Trophoblast cell (in vitro differentiated cells and primary cell): ENCODE measurements at regions not wholly inside any gene's neighbourhood (a gene's known extent, or its start where the extent isn't known, plus 50 kb on each side); places are given as distances from the start of the nearest gene placed in this dataset.
A peak's percentile ranks its signal among the peaks of the same experiment; 100 is the strongest.

ENCODE experiments used
- DNase-seq, 2 donors: peaks; one replicate each; pipeline ENCODE4 v3.0.0-alpha.2; 2016
- H2AFZ ChIP-seq: 2 replicates; pipeline ENCODE4 v1.6.1; 2013; ENCODE audit warnings: low read length, moderate library complexity, mild to moderate bottlenecking; ENCODE audit not compliant: insufficient read depth, poor library complexity
- H2AK5ac ChIP-seq: 2 replicates; pipeline ENCODE4 v1.6.1; 2013; ENCODE audit warnings: mild to moderate bottlenecking, low read length
- H2BK120ac ChIP-seq: 2 replicates; pipeline ENCODE4 v1.6.1; 2013; ENCODE audit warnings: low read length, mild to moderate bottlenecking, moderate library complexity; ENCODE audit not compliant: insufficient read depth, poor library complexity
- H2BK12ac ChIP-seq: 2 replicates; pipeline ENCODE4 v1.6.1; 2013; ENCODE audit warnings: mild to moderate bottlenecking, low read length, moderate library complexity
- H2BK5ac ChIP-seq: 2 replicates; pipeline ENCODE4 v1.6.1; 2013; ENCODE audit warnings: low read length, low read depth, moderate library complexity, mild to moderate bottlenecking; ENCODE audit not compliant: poor library complexity
- H3K14ac ChIP-seq: 2 replicates; pipeline ENCODE4 v1.6.1; 2013; ENCODE audit warnings: mild to moderate bottlenecking, low read length
- H3K18ac ChIP-seq: 2 replicates; pipeline ENCODE4 v1.6.1; 2013; ENCODE audit warnings: mild to moderate bottlenecking, low read length
- H3K23ac ChIP-seq: 2 replicates; pipeline ENCODE4 v1.6.1; 2013; ENCODE audit warnings: low read length
- H3K27ac ChIP-seq: 2 replicates; pipeline ENCODE4 v1.5.1; 2013; ENCODE audit warnings: low read depth, mild to moderate bottlenecking, inconsistent platforms, low read length, moderate library complexity
- H3K27me3 ChIP-seq: 2 replicates; pipeline ENCODE4 v1.6.1; 2013; ENCODE audit warnings: inconsistent platforms, mild to moderate bottlenecking, low read length, moderate library complexity; ENCODE audit not compliant: insufficient read depth
- H3K36me3 ChIP-seq, 2 experiments: 1 replicate in 1 of 2; 2 replicates in 1 of 2; pipeline ENCODE4 v1.6.1; 2013; ENCODE audit warnings: low read length in 2 of 2, mild to moderate bottlenecking in 2 of 2, moderate library complexity in 1 of 2; ENCODE audit not compliant: insufficient read depth in 2 of 2, control insufficient read depth in 1 of 2
- H3K4ac ChIP-seq: 2 replicates; pipeline ENCODE4 v1.6.1; 2013; ENCODE audit warnings: low read depth, mild to moderate bottlenecking, low read length, moderate library complexity
- H3K4me1 ChIP-seq, 2 experiments: 1 replicate in 1 of 2; 2 replicates in 1 of 2; pipeline ENCODE4 v1.6.1; 2013; ENCODE audit warnings: low read length in 2 of 2, mild to moderate bottlenecking in 2 of 2, moderate library complexity in 1 of 2; ENCODE audit not compliant: insufficient read depth in 2 of 2, control insufficient read depth in 1 of 2
- H3K4me2 ChIP-seq: 2 replicates; pipeline ENCODE4 v1.6.1; 2013; ENCODE audit warnings: inconsistent platforms, mild to moderate bottlenecking, low read length, moderate library complexity
- H3K4me3 ChIP-seq: 2 replicates; pipeline ENCODE4 v1.5.1; 2013; ENCODE audit warnings: mild to moderate bottlenecking, low read depth, low read length, inconsistent platforms
- H3K79me1 ChIP-seq: one replicate; pipeline ENCODE4 v1.6.1; 2013; ENCODE audit warnings: low read length
- H3K79me2 ChIP-seq: 2 replicates; pipeline ENCODE4 v1.6.1; 2013; ENCODE audit warnings: low read length, mild to moderate bottlenecking; ENCODE audit not compliant: control insufficient read depth, insufficient read depth, poor library complexity
- H3K9ac ChIP-seq: 2 replicates; pipeline ENCODE4 v1.6.1; 2013; ENCODE audit warnings: mild to moderate bottlenecking, low read length
- H3K9me3 ChIP-seq: 2 replicates; pipeline ENCODE4 v1.6.1; 2013; ENCODE audit warnings: low read depth, mild to moderate bottlenecking, control low read depth, inconsistent platforms, low read length; ENCODE audit not compliant: insufficient read depth
- H4K12ac ChIP-seq: 2 replicates; pipeline ENCODE4 v1.6.1; 2013; ENCODE audit warnings: low read depth, mild to moderate bottlenecking, low read length, moderate library complexity
- H4K8ac ChIP-seq: 2 replicates; pipeline ENCODE4 v1.6.1; 2013; ENCODE audit warnings: low read depth, mild to moderate bottlenecking, low read length, moderate library complexity
- H4K91ac ChIP-seq: one replicate; pipeline ENCODE4 v1.6.1; 2013; ENCODE audit warnings: low read depth, mild to moderate bottlenecking, low read length, moderate library complexity
- WGBS: extraction: QIAGEN DNeasy Blood & Tissue Kit; methylation state at CpG from one replicate; pipeline ENCODE4 v1.1.7; 2013; ENCODE audit warnings: missing lambda C conversion rate; ENCODE audit not compliant: insufficient read length, insufficient coverage; ENCODE audit errors: extremely low coverage; 5-methylcytosine and 5-hydroxymethylcytosine counted together

DNA sequence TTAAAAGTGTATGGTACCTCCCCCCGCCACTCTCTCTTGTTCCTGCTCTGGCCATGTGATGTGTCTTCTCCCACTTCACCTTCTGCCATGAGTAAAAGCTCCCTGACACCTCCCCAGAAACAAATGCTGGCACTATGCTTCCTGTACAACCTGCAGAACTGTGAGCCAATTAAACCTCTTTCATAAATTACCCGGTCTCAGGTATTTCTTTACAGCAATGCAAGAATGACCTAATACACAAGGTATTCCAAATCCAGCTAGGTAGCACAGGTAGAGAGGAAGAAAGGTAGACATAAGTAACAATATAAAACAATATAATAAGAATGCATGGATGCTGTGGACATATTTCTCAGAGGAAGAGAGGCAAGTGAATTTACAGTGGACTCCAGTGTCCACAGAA lies 394.1 kb upstream of the ARID1B start:
- Histone ChIP-seq H3K4me3 (no peak overlapping the region), H3K4me2 (no peak overlapping the region), H2AK5ac (no peak overlapping the region), H3K27ac (no peak overlapping the region), H3K4ac (no peak overlapping the region), H4K12ac (no peak overlapping the region), H3K9me3 (no peaks in the 10 kb centered on the region), H3K14ac (no peak overlapping the region), H3K18ac (no peak overlapping the region), H3K27me3 (no peaks in the 10 kb centered on the region), H2AFZ (no peak overlapping the region), H2BK5ac (no peak overlapping the region), H2BK12ac (no peak overlapping the region), H3K79me2 (no peaks in the 10 kb centered on the region), H4K8ac (no peak overlapping the region), H4K91ac (no peak overlapping the region), H2BK120ac (no peak overlapping the region), H3K36me3 (no peaks in the 10 kb centered on the region), H3K79me1 (no peaks in the 10 kb centered on the region), H3K4me1 (peaks cover 5% of the 10 kb centered on the region in 2 experiments), H3K9ac (no peak overlapping the region), H3K23ac (no peak overlapping the region)
- no CpG with 5 or more reads among the region's 2 CpGs for WGBS
- peak in 1 of 2 donors; percentile 72 for DNase-seq

DNA sequence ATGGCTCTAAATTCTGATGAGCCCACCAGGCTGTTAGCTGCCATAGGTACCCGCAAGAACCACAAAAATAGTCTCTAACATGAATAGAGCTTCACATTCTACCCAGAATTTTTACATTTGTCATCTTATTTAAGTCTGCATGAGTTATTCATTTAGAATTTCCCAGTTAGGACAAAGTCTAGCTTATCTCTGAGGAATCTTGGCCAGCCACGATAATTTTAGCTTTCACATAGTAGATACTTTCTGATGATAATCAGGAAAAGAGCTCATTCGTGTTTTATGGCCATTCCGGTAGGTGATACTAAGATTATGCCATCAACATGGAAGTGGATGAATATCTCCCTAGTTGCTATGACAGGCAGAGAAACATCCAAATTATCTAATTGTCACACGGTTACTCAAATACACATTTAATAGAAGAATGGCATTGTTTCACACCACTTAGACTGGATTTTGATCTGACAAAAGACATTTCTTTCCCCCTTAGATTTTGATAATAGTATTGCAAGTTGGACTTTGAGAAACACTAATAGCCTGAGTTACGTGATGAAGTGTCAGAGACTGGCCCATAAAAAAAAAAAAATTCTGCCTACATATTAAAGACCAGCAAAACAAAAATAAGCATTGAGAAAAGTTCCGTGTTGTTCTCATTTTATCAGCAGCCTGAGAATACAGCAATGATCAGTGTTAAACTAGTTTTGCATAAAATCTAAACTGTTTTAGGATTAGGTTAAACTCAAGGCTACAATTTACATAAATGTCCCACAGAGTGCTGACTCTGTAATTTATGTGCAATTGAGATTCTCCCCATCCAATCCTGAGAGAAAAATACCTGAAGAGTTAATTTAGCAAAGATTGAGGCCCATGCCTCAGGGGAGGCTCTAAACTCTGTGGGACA lies 397.5 kb upstream of the ARID1B start:
- Histone ChIP-seq H2AK5ac (no peak overlapping the region), H3K4ac (no peak overlapping the region), H4K8ac (no peak overlapping the region), H3K9me3 (no peaks in the 10 kb centered on the region), H3K18ac (no peak overlapping the region), H3K4me3 (no peak overlapping the region), H3K36me3 (no peaks in the 10 kb centered on the region), H3K4me2 (no peak overlapping the region), H3K23ac (no peak overlapping the region), H3K14ac (no peak overlapping the region), H2AFZ (no peak overlapping the region), H4K91ac (no peak overlapping the region), H2BK12ac (no peak overlapping the region), H3K4me1 (peaks cover 5% of the 10 kb centered on the region in 2 experiments), H2BK5ac (no peak overlapping the region), H4K12ac (no peak overlapping the region), H2BK120ac (no peak overlapping the region), H3K79me1 (no peaks in the 10 kb centered on the region), H3K27ac (no peak overlapping the region), H3K9ac (no peak overlapping the region), H3K27me3 (no peaks in the 10 kb centered on the region), H3K79me2 (no peaks in the 10 kb centered on the region)
- peak; percentile 82 to 97 for DNase-seq
- WGBS = no CpG with 5 or more reads among the region's 7 CpGs

DNA sequence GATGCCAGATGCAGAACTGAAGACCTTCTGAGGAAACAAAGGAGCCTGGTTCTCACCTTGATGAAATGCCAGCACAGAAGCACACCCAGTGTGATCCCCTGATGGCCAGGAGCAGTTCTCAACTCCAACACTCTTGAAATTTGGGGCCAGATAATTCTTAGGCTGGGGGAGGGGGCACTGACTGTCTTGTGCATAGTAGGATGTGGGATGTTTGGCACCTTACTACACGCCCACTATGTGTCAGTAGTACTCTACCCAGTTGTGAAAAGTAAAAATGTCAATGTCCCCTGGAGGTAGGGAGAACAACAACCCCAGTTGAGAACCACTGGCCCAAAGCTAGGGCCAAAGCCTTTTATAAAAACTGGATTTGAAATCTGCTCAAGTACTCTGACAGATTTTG lies 398.3 kb upstream of the ARID1B start:
- Histone ChIP-seq H3K14ac (no peak overlapping the region), H3K4me3 (no peak overlapping the region), H2BK5ac (no peak overlapping the region), H3K4me2 (no peak overlapping the region), H3K23ac (no peak overlapping the region), H2AFZ (no peak overlapping the region), H3K79me1 (no peaks in the 10 kb centered on the region), H3K9me3 (no peaks in the 10 kb centered on the region), H4K12ac (no peak overlapping the region), H3K4ac (no peak overlapping the region), H3K27me3 (no peaks in the 10 kb centered on the region), H2AK5ac (no peak overlapping the region), H3K4me1 (peaks cover 5% of the 10 kb centered on the region in 2 experiments), H4K8ac (no peak overlapping the region), H3K18ac (no peak overlapping the region), H3K27ac (no peak overlapping the region), H2BK120ac (peak overlapping the region; percentile 62), H2BK12ac (no peak overlapping the region), H3K9ac (no peak overlapping the region), H4K91ac (peak overlapping the region; percentile 11), H3K79me2 (no peaks in the 10 kb centered on the region), H3K36me3 (no peaks in the 10 kb centered on the region)
- no peak for DNase-seq
- WGBS = no CpG with 5 or more reads among the region's 1 CpG

DNA sequence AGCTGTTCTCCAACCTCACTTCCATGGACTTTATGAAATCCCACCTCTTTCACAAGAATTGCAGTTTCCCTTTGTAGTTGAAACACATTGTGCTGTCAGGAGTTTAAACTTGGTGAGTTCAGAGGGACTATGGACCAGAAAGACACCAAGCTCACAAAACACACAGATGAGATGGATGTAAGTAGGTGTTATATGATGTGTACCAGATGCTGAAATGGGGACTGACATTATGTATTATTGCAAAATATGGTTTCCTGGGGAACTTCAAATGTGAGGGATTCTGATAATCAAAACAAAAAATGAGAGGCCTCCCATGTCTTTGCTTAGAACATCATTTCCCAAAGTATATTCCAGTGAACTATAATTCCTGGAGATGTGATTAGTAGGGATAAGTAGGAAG lies 401.1 kb upstream of the ARID1B start:
- Histone ChIP-seq H3K9ac (no peak overlapping the region), H3K79me1 (no peaks in the 10 kb centered on the region), H3K4me1 (peaks cover 2 to 5% of the 10 kb centered on the region in 2 experiments), H2AK5ac (no peak overlapping the region), H3K9me3 (no peaks in the 10 kb centered on the region), H4K12ac (no peak overlapping the region), H3K14ac (no peak overlapping the region), H3K36me3 (no peaks in the 10 kb centered on the region), H2BK5ac (no peak overlapping the region), H2AFZ (no peak overlapping the region), H4K91ac (no peak overlapping the region), H3K79me2 (no peaks in the 10 kb centered on the region), H3K27ac (no peak overlapping the region), H3K27me3 (no peaks in the 10 kb centered on the region), H3K4me3 (no peak overlapping the region), H3K23ac (no peak overlapping the region), H3K18ac (no peak overlapping the region), H2BK120ac (no peak overlapping the region), H2BK12ac (no peak overlapping the region), H4K8ac (no peak overlapping the region), H3K4me2 (no peak overlapping the region), H3K4ac (no peak overlapping the region)
- no peak for DNase-seq
